GM21390 (cell line): ENCODE measurements at regions not wholly inside any gene's neighbourhood (a gene's known extent, or its start where the extent isn't known, plus 50 kb on each side); places are given as distances from the start of the nearest gene placed in this dataset.
"Not testable (repeated sequence)": the region's sequence is repeated elsewhere in the genome, so short reads cannot be mapped to it uniquely, and the experiment has no call there.

Source experiments
- ATAC-seq: cut with Tn5 transposase; IDR thresholded peaks from one replicate; pipeline ENCODE4 v1.9.1; 2021; ENCODE audit not compliant: unreplicated experiment

DNA sequence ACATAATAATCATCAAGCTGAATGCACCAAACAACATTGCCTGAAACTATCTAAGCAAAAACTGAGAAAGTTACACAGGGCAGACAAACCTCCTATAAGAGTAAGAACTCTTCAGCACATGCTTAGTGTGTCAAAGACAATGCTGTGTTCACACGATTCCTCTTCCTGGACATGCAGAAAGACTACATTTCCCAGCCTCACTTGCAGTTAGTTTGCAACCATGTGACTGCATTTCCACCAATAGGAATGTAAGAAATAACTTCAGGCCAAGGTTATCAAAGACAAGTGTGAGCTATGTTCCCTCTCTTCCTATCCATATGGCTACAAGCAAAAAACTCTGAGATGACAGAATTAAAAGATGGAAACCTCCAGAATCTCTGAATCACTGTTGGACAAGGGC is 109.8 kb downstream of the OTOP1 start:
- not testable (repeated sequence) for ATAC-seq

DNA sequence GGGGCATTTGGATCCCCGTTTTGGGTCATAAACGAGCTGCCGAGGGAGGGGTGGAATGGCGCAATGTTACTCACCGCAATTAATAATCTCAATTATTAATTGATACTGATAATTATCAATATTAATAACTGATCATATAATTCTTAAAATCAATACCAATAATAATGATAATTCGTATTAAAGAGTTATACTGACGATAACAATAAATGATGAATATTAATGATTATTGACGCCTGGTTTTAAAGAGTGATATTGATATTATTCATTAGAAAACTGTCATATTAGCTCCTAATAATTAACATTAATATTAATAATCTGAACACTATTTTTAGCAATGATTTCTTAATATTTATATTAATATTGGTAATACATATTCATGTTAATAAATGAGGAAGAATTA is 92.4 kb downstream of the OTOP1 start:
- not testable (repeated sequence) for ATAC-seq

GRCh38 chr4:4136621-4137020 is 90.1 kb downstream of the OTOP1 start:
- ATAC-seq = not testable (repeated sequence)
